Fibroblast of lung (primary cell): ENCODE measurements at regions not wholly inside any gene's neighbourhood (a gene's known extent, or its start where the extent isn't known, plus 50 kb on each side); places are given as distances from the start of the nearest gene placed in this dataset.
"Not testable (repeated sequence)": the region's sequence is repeated elsewhere in the genome, so short reads cannot be mapped to it uniquely, and the experiment has no call there.

Source experiments
- DNase-seq, 2 donors: peaks; one replicate each; pipeline versions ENCODE4 v3.0.0 to v3.0.0-alpha.2; 2010; ENCODE audit warnings: low read depth in 2 of 2
- H2AFZ ChIP-seq: 2 replicates; pipeline ENCODE4 v1.5.1; 2012; ENCODE audit warnings: low read length, control low read depth, inconsistent platforms
- H3K27ac ChIP-seq: 2 replicates; pipeline ENCODE4 v1.5.1; 2011; ENCODE audit warnings: low read length, control low read depth; ENCODE audit not compliant: insufficient read depth
- H3K27me3 ChIP-seq: 2 replicates; pipeline ENCODE4 v1.5.1; 2011; ENCODE audit warnings: mild to moderate bottlenecking, low read length; ENCODE audit not compliant: control insufficient read depth, insufficient read depth
- H3K36me3 ChIP-seq: 2 replicates; pipeline ENCODE4 v1.5.1; 2011; ENCODE audit warnings: low read length; ENCODE audit not compliant: control insufficient read depth, insufficient read depth
- H3K4me1 ChIP-seq: 2 replicates; pipeline ENCODE4 v1.5.1; 2011; ENCODE audit warnings: low read length; ENCODE audit not compliant: control insufficient read depth, insufficient read depth; ENCODE audit errors: extremely low read depth
- H3K4me2 ChIP-seq: 2 replicates; pipeline ENCODE4 v1.5.1; 2011; ENCODE audit warnings: low read length, control low read depth; ENCODE audit not compliant: insufficient read depth; ENCODE audit errors: extremely low read depth
- H3K4me3 ChIP-seq, 4 experiments: fragments of 200-600 bp in 1 of 4; sonication (generic) in 1 of 4; replicated peaks in 1 of 4; 2 replicates each; pipeline ENCODE4 v1.5.1; 2011 to 2016; ENCODE audit warnings: low read length in 4 of 4, low read depth in 3 of 4, mild to moderate bottlenecking in 3 of 4, control low read depth in 2 of 4, inconsistent platforms in 1 of 4, mixed read lengths in 1 of 4; ENCODE audit not compliant: insufficient read depth in 1 of 4; ENCODE audit errors: control extremely low read depth in 1 of 4
- H3K79me2 ChIP-seq: 2 replicates; pipeline ENCODE4 v1.5.1; 2012; ENCODE audit warnings: mild to moderate bottlenecking, low read length, inconsistent platforms; ENCODE audit not compliant: control insufficient read depth, insufficient read depth
- H3K9ac ChIP-seq: 2 replicates; pipeline ENCODE4 v1.5.1; 2011; ENCODE audit warnings: mild to moderate bottlenecking, low read length, control low read depth; ENCODE audit not compliant: insufficient read depth
- H3K9me3 ChIP-seq: 2 replicates; pipeline ENCODE4 v1.5.1; 2012; ENCODE audit warnings: low read depth, low read length; ENCODE audit not compliant: control insufficient read depth, insufficient read depth
- H4K20me1 ChIP-seq: 2 replicates; pipeline ENCODE4 v1.5.1; 2011; ENCODE audit warnings: low read length; ENCODE audit not compliant: control insufficient read depth, insufficient read depth; ENCODE audit errors: extremely low read depth
- EZH2 ChIP-seq: IDR thresholded peaks from 2 replicates; pipeline ENCODE4 v1.5.1; 2012; ENCODE audit warnings: low read length, control low read depth, mild to moderate bottlenecking; ENCODE audit errors: missing control alignments
- TF ChIP-seq, protein P1 (sequence below), 2 donors: IDR thresholded peaks in 1 of 2; conservative IDR thresholded peaks in 1 of 2; 1 replicate in 1 of 2; 2 replicates in 1 of 2; pipeline ENCODE4 v1.5.1; 2011 to 2012; ENCODE audit warnings: low read length in 2 of 2, control low read depth in 1 of 2, inconsistent platforms in 1 of 2, low read depth in 1 of 2, mild to moderate bottlenecking in 1 of 2

DNA sequence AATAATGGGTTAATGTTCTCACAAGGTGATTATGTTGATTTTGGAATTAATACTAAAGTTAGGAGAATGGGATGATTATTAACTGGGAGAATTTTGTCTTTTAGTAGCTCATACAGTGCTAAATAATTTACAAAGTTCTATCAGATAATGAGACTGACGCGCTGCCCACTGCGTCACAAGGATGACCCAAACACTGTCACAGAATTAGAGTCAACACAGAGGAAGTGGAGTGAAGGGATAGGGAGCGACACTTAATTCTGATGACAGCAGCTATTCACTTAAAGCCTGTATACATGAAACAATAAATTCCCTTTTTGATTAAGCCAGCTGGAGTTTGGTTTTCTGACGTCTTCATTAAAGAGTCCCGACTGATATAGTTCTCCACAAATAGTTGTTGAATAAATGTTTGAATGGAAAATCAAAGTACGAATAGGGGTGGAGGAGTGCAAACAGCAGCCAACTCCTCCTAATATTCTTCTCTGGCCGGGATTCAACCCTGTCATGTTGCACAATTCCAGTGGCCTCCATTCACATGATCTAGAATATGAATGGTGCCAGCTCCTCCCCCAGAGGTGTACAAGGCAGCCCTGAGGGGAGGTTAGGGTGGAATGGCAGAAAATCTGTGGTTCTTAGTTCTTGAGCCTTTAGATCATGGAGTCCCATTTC is 140.3 kb downstream of the PCSK1 start:
- no peak overlapping the region for H3K9ac ChIP-seq
- no peak overlapping the region for H3K27ac ChIP-seq
- no peaks in the 10 kb centered on the region for H3K27me3 ChIP-seq
- peaks cover 14% of the 10 kb centered on the region for H3K4me1 ChIP-seq
- peak in 1 of 2 donors; percentile 65 for DNase-seq
- no peak overlapping the region for H3K4me3 ChIP-seq
- H3K36me3 ChIP-seq = no peaks in the 10 kb centered on the region
- no peaks in the 10 kb centered on the region for H4K20me1 ChIP-seq
- H2AFZ ChIP-seq = no peak overlapping the region
- no peak for TF ChIP-seq EZH2
- TF ChIP-seq, protein P1, sequence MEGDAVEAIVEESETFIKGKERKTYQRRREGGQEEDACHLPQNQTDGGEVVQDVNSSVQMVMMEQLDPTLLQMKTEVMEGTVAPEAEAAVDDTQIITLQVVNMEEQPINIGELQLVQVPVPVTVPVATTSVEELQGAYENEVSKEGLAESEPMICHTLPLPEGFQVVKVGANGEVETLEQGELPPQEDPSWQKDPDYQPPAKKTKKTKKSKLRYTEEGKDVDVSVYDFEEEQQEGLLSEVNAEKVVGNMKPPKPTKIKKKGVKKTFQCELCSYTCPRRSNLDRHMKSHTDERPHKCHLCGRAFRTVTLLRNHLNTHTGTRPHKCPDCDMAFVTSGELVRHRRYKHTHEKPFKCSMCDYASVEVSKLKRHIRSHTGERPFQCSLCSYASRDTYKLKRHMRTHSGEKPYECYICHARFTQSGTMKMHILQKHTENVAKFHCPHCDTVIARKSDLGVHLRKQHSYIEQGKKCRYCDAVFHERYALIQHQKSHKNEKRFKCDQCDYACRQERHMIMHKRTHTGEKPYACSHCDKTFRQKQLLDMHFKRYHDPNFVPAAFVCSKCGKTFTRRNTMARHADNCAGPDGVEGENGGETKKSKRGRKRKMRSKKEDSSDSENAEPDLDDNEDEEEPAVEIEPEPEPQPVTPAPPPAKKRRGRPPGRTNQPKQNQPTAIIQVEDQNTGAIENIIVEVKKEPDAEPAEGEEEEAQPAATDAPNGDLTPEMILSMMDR (conservative IDR thresholded peaks at IDR 0.05 in 1 of 2, IDR thresholded peaks at IDR 0.05 in 1 of 2; ENCODE audit: low read depth in 1 of 2, low read length in 2 of 2) = no peak
- H3K9me3 ChIP-seq = no peaks in the 10 kb centered on the region
- no peaks in the 10 kb centered on the region for H3K79me2 ChIP-seq
- no peak overlapping the region for H3K4me2 ChIP-seq

GRCh38 chr5:96289287-96289686 is 143.8 kb downstream of the PCSK1 start:
- not testable (repeated sequence) for H2AFZ ChIP-seq, H3K9ac ChIP-seq, H3K36me3 ChIP-seq, H3K27me3 ChIP-seq, H3K9me3 ChIP-seq, H3K4me3 ChIP-seq, H4K20me1 ChIP-seq, H3K4me2 ChIP-seq, H3K27ac ChIP-seq, H3K79me2 ChIP-seq, DNase-seq, H3K4me1 ChIP-seq

DNA sequence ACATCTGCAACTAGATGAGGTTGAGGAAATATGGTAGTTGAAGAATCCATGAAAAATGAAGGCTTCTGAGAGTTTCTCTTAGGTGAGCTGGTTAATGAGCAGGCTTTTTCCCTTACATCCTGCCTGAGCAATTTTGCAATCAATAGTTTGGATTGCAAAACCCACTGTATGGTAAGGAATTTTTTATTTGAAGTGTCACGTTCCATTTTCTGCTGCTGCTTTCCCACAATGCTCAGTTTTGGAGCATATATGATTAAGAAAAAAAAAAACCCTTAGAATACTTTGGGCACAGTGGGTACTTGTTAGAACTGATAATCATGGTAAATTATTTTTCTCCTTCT is 144.2 kb downstream of the PCSK1 start:
- H3K9me3 ChIP-seq = no peaks in the 10 kb centered on the region
- no peaks in the 10 kb centered on the region for H4K20me1 ChIP-seq
- H3K79me2 ChIP-seq = no peaks in the 10 kb centered on the region
- no peak overlapping the region for H3K4me2 ChIP-seq
- no peak for TF ChIP-seq EZH2
- TF ChIP-seq, protein P1 (conservative IDR thresholded peaks at IDR 0.05 in 1 of 2, IDR thresholded peaks at IDR 0.05 in 1 of 2; ENCODE audit: low read depth in 1 of 2, low read length in 2 of 2) = no peak
- H2AFZ ChIP-seq = no peak overlapping the region
- DNase-seq = peak; percentile 19 to 82
- H3K36me3 ChIP-seq = no peaks in the 10 kb centered on the region
- H3K4me3 ChIP-seq = no peak overlapping the region
- H3K27me3 ChIP-seq = no peaks in the 10 kb centered on the region
- no peak overlapping the region for H3K9ac ChIP-seq
- H3K27ac ChIP-seq = no peak overlapping the region
- peaks cover 2% of the 10 kb centered on the region for H3K4me1 ChIP-seq
